Right renal pelvis (tissue), 4 donors: ENCODE measurements at regions not wholly inside any gene's neighbourhood (a gene's known extent, or its start where the extent isn't known, plus 50 kb on each side); places are given as distances from the start of the nearest gene placed in this dataset.
"Not testable (repeated sequence)": the region's sequence is repeated elsewhere in the genome, so short reads cannot be mapped to it uniquely, and the experiment has no call there.

ENCODE experiments used
- DNase-seq, 4 donors: peaks; one replicate each; pipeline ENCODE4 v3.0.0-alpha.2; 2013; ENCODE audit warnings: low read depth in 4 of 4, low spot score in 3 of 4, missing footprints in 1 of 4

GRCh38 chr21:5013455-5014304 is 5507.7 kb upstream of the TPTE start:
- DNase-seq: not testable (repeated sequence)

GRCh38 chr21:5015187-5015586 is 5506.2 kb upstream of the TPTE start:
- not testable (repeated sequence) for DNase-seq

GRCh38 chr21:5019120-5019519 is 5502.3 kb upstream of the TPTE start:
- DNase-seq: not testable (repeated sequence)

- not testable (repeated sequence) for DNase-seq
These were observed 5499.6 kb upstream of the TPTE start for GRCh38 chr21:5021815-5022214.

GRCh38 chr21:5022254-5022653 is 5499.1 kb upstream of the TPTE start:
- DNase-seq: not testable (repeated sequence)

GRCh38 chr21:5022748-5023147 is 5498.6 kb upstream of the TPTE start:
- DNase-seq: not testable (repeated sequence)

GRCh38 chr21:5035147-5035546 is 5486.2 kb upstream of the TPTE start:
- not testable (repeated sequence) for DNase-seq

GRCh38 chr21:5035587-5035986 is 5485.8 kb upstream of the TPTE start:
- not testable (repeated sequence) for DNase-seq

GRCh38 chr21:5037606-5038331 is 5483.6 kb upstream of the TPTE start:
- DNase-seq: not testable (repeated sequence)

GRCh38 chr21:5039926-5040325 is 5481.5 kb upstream of the TPTE start:
- not testable (repeated sequence) for DNase-seq

GRCh38 chr21:5042583-5042982 is 5478.8 kb upstream of the TPTE start:
- DNase-seq: not testable (repeated sequence)

GRCh38 chr21:5044812-5045211 is 5476.6 kb upstream of the TPTE start:
- not testable (repeated sequence) for DNase-seq

- DNase-seq: not testable (repeated sequence)
These were observed 5469.9 kb upstream of the TPTE start for GRCh38 chr21:5051303-5052018.

- not testable (repeated sequence) for DNase-seq
These were observed 5466.2 kb upstream of the TPTE start for GRCh38 chr21:5055027-5055754.

- DNase-seq: not testable (repeated sequence)
These were observed 5465.1 kb upstream of the TPTE start for GRCh38 chr21:5055996-5056962.

GRCh38 chr21:5057077-5057476 is 5464.3 kb upstream of the TPTE start:
- DNase-seq: not testable (repeated sequence)

- DNase-seq: not testable (repeated sequence)
These were observed 5460.9 kb upstream of the TPTE start for GRCh38 chr21:5060364-5061083.

GRCh38 chr21:5064581-5065142 is 5456.7 kb upstream of the TPTE start:
- not testable (repeated sequence) for DNase-seq
